Brain microvascular endothelial cell (primary cell): ENCODE measurements at regions not wholly inside any gene's neighbourhood (a gene's known extent, or its start where the extent isn't known, plus 50 kb on each side); places are given as distances from the start of the nearest gene placed in this dataset.

Experiments used
- DNase-seq: peaks from one replicate; pipeline ENCODE4 v3.0.0-alpha.2; 2020
- H3K27ac ChIP-seq: fragments of 250-450 bp; sonication (Bioruptor Pico); 2 replicates; pipeline ENCODE4 v1.5.1; 2020; ENCODE audit warnings: mild to moderate bottlenecking, moderate library complexity
- H3K27me3 ChIP-seq: fragments of 250-450 bp; sonication (Bioruptor Pico); replicated peaks from 2 replicates; pipeline ENCODE4 v1.5.1; 2020; ENCODE audit warnings: mild to moderate bottlenecking
- H3K36me3 ChIP-seq: fragments of 250-450 bp; sonication (Bioruptor Pico); replicated peaks from 2 replicates; pipeline ENCODE4 v1.5.1; 2020; ENCODE audit warnings: mild to moderate bottlenecking
- H3K4me3 ChIP-seq: 2 replicates; pipeline ENCODE4 v1.5.1; 2011; ENCODE audit warnings: low read depth, mild to moderate bottlenecking, control low read depth, low read length, moderate library complexity
- CTCF ChIP-seq: IDR thresholded peaks from 2 replicates; pipeline ENCODE4 v1.5.1; 2011; ENCODE audit warnings: low read depth, mild to moderate bottlenecking, moderate library complexity, low read length, control low read depth, inconsistent platforms; ENCODE audit errors: missing control alignments
- in situ Hi-C: cut with HindIII; loops from 2 replicates; pipeline ENCODE4 v1.10.0; 2017; ENCODE audit warnings: low sequenced_read_pairs, low pct_ligation_motif_present

- Histone ChIP-seq H3K27me3 (no peaks in the 10 kb centered on the region), H3K27ac (no peak overlapping the region), H3K36me3 (no peaks in the 10 kb centered on the region), H3K4me3 (no peak overlapping the region)
- in situ Hi-C loops, result no loop called here
- no peak for DNase-seq
- TF ChIP-seq CTCF, result no peak
These were observed 68.9 kb upstream of the PCSK6 start for GRCh38 chr15:101558221-101558941.

GRCh38 chr15:101556273-101556672, 66.8 kb upstream of the PCSK6 start:
- Histone ChIP-seq H3K36me3 (no peaks in the 10 kb centered on the region), H3K27me3 (no peaks in the 10 kb centered on the region), H3K27ac (no peak overlapping the region), H3K4me3 (no peak overlapping the region)
- no peak for DNase-seq
- in situ Hi-C loops, result no loop called here
- no peak for TF ChIP-seq CTCF

- DNase-seq, result no peak
- in situ Hi-C loops, result no loop called here
- no peaks in the 10 kb centered on the region for H3K27me3 ChIP-seq
- no peak overlapping the region for H3K4me3 ChIP-seq
- H3K36me3 ChIP-seq, result no peaks in the 10 kb centered on the region
- no peak for TF ChIP-seq CTCF
- no peak overlapping the region for H3K27ac ChIP-seq
These were observed 64.8 kb upstream of the PCSK6 start for GRCh38 chr15:101554115-101554915.

- Histone ChIP-seq H3K27me3 (no peaks in the 10 kb centered on the region), H3K36me3 (no peaks in the 10 kb centered on the region), H3K4me3 (no peak overlapping the region), H3K27ac (no peak overlapping the region)
- TF ChIP-seq CTCF, result no peak
- in situ Hi-C loops, result no loop called here
- no peak for DNase-seq
These were observed 62.4 kb upstream of the PCSK6 start for GRCh38 chr15:101551696-101552591.

GRCh38 chr15:101550124-101550523, 60.6 kb upstream of the PCSK6 start:
- TF ChIP-seq CTCF, result no peak
- Histone ChIP-seq H3K27ac (no peak overlapping the region), H3K36me3 (no peaks in the 10 kb centered on the region), H3K4me3 (no peak overlapping the region), H3K27me3 (peaks cover 2% of the 10 kb centered on the region)
- no peak for DNase-seq
- in situ Hi-C loops, result no loop called here
